Mucosa of rectum (tissue), 2 donors: ENCODE measurements at regions not wholly inside any gene's neighbourhood (a gene's known extent, or its start where the extent isn't known, plus 50 kb on each side); places are given as distances from the start of the nearest gene placed in this dataset.
"Not testable (repeated sequence)": the region's sequence is repeated elsewhere in the genome, so short reads cannot be mapped to it uniquely, and the experiment has no call there.

Source experiments
- H3K27ac ChIP-seq, 2 donors: one replicate each; pipeline ENCODE4 v1.7.0; 2013; ENCODE audit warnings: inconsistent platforms in 2 of 2, low read depth in 2 of 2, low read length in 2 of 2
- H3K27me3 ChIP-seq, 2 donors: one replicate each; pipeline ENCODE4 v1.7.0; 2013; ENCODE audit warnings: low read length in 2 of 2; ENCODE audit not compliant: control insufficient read depth in 2 of 2, insufficient read depth in 2 of 2
- H3K36me3 ChIP-seq, 2 donors: one replicate each; pipeline ENCODE4 v1.7.0; 2013; ENCODE audit warnings: low read length in 2 of 2; ENCODE audit not compliant: control insufficient read depth in 2 of 2, insufficient read depth in 2 of 2
- H3K4me1 ChIP-seq, 2 donors: one replicate each; pipeline ENCODE4 v1.7.0; 2013; ENCODE audit warnings: low read length in 2 of 2, mild to moderate bottlenecking in 1 of 2; ENCODE audit not compliant: control insufficient read depth in 2 of 2, insufficient read depth in 2 of 2
- H3K4me3 ChIP-seq, 2 donors: one replicate each; pipeline ENCODE4 v1.7.0; 2013; ENCODE audit warnings: low read length in 2 of 2
- H3K9ac ChIP-seq, 2 donors: one replicate each; pipeline ENCODE4 v1.7.0; 2013; ENCODE audit warnings: low read length in 2 of 2, low read depth in 1 of 2, mild to moderate bottlenecking in 1 of 2
- H3K9me3 ChIP-seq, 2 donors: one replicate each; pipeline ENCODE4 v1.7.0; 2013; ENCODE audit warnings: low read length in 2 of 2; ENCODE audit not compliant: control insufficient read depth in 2 of 2
- donor health status: healthy.
- donor health status: Normal muscosa, but diverticular disease.

DNA sequence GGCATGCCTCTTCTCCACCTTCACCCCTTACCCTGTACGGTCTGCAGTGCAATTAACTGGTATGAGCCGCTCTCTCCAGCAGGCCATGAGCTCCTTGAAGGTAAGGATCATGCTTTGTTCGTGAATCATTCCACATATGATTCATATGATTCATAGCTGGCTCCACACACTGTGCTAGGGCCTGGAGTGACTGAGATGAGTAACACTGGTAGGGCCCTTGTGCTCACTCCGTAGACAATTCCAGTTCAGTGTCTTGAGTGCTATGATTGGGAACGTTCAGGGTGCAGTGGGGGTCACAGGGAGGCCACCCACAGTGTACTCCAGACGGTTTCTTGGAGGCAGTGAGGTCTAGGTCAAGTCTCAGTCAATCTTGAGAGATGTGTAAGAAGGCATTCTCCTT, 239.8 kb downstream of the LMX1A start:
- Histone ChIP-seq H3K9ac (no peak overlapping the region), H3K4me1 (no peaks in the 10 kb centered on the region), H3K27me3 (peaks cover 12 to 13% of the 10 kb centered on the region in 2 donors), H3K27ac (no peak overlapping the region), H3K36me3 (no peaks in the 10 kb centered on the region), H3K4me3 (no peak overlapping the region), H3K9me3 (no peaks in the 10 kb centered on the region)

DNA sequence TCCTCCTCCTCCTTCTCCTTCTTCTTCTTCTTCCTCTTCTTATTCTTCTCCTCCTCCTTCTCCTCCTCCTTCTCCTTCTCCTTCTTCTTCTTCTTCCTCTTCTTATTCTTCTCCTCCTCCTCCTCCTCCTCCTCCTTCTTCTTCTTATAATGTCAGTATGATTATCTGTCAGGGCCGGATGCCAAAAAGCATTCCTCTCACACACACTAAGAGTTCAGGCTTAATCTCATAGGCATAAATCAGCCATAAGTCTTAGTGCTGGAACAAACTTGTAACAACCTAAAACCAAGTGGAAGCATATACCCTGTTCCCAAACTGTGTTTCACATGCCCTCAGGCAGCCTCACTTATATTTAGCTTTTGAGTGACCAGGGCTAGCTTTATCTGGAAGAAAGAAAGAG, 240.3 kb downstream of the LMX1A start:
- peaks cover 12 to 13% of the 10 kb centered on the region in 2 donors for H3K27me3 ChIP-seq
- H3K9me3 ChIP-seq: no peaks in the 10 kb centered on the region
- H3K9ac ChIP-seq: no peak overlapping the region
- H3K27ac ChIP-seq: no peak overlapping the region
- no peak overlapping the region for H3K4me3 ChIP-seq
- no peaks in the 10 kb centered on the region for H3K36me3 ChIP-seq
- H3K4me1 ChIP-seq: no peaks in the 10 kb centered on the region

DNA sequence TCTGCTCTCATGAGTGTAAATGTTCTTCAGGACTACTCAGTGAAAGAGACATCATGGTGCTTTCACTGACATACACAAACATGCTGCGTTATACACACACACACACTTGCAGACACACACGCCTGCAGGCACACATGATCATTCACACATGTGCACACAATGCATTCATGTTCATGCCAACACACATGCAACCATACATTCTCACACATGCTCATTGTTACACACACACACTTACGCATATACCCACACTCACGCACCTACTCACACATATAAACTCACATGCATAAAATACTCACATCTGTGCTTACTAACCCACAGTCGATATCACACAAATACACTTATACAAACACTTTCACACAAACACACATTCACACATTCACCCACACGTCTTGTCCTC, 241.6 kb downstream of the LMX1A start:
- H3K4me1 ChIP-seq: no peaks in the 10 kb centered on the region
- H3K27me3 ChIP-seq: peaks cover 12 to 13% of the 10 kb centered on the region in 2 donors
- H3K27ac ChIP-seq: no peak overlapping the region
- no peaks in the 10 kb centered on the region for H3K9me3 ChIP-seq
- H3K4me3 ChIP-seq: no peak overlapping the region
- H3K36me3 ChIP-seq: no peaks in the 10 kb centered on the region
- no peak overlapping the region for H3K9ac ChIP-seq

DNA sequence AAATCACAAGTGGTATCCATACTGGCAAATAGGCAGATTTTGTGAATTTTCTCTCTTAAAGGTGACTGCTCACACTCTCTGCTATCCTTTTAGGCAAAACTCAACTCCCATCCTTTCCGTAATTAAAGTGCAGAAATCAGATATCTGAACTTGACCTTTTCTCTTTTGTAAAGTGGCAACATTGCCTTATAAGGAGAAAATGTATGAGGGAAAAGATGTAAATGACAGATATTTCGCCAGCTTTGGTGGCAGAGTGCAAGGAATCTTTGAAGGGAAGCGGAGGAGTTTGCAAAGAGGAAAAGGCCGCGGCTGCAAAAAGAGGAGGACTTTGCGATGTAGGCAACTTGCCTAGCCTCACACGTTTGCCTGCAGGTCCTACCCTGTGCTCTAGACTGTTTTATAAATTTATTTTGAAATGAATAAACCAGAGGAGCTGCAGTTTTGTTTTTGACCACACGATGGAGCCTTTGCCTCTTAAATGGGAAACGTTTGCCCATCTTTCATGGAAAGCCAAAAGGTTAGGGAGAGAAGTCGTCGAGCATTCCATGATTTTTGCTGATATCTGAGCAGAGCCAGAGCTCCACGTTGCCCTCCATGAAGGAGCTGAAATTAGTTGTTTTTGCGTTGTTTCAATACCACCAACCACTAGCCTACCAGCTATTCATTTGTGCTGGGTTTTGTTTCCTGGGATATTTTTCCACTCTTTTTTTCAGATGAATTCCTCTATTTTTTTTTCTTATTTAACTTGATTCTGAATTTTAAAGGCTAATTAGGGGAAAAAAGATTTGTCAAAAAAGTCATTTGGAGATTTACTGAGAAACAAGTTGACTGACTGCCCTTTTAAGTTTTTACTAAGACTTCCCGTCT, 242.3 kb downstream of the LMX1A start:
- H3K4me1 ChIP-seq: no peaks in the 10 kb centered on the region
- no peak overlapping the region for H3K4me3 ChIP-seq
- no peaks in the 10 kb centered on the region for H3K36me3 ChIP-seq
- H3K27ac ChIP-seq: no peak overlapping the region
- H3K9ac ChIP-seq: no peak overlapping the region
- H3K9me3 ChIP-seq: no peaks in the 10 kb centered on the region
- peaks cover 6 to 12% of the 10 kb centered on the region in 2 donors for H3K27me3 ChIP-seq

DNA sequence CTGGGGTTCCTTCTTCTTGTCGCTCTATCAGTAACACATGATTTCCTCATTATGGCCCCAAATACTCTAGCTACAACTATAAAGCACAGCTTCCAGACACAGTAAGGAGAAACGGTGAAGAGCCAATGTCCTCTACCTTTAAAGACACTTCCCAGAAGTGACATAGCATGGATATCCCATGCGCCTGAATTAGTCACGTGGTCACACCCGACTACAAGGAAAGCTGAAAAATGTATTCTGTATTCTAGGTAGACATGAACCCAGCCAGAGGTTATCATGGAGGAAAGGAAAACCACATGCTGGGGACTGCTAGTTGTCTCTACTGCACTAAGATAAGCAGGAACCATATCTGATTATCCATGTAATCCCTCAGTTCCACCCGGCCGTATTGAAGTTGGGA, 244.3 kb downstream of the LMX1A start:
- Histone ChIP-seq H3K36me3 (no peaks in the 10 kb centered on the region), H3K27me3 (peaks cover 3 to 7% of the 10 kb centered on the region in 2 donors), H3K4me1 (no peaks in the 10 kb centered on the region)

DNA sequence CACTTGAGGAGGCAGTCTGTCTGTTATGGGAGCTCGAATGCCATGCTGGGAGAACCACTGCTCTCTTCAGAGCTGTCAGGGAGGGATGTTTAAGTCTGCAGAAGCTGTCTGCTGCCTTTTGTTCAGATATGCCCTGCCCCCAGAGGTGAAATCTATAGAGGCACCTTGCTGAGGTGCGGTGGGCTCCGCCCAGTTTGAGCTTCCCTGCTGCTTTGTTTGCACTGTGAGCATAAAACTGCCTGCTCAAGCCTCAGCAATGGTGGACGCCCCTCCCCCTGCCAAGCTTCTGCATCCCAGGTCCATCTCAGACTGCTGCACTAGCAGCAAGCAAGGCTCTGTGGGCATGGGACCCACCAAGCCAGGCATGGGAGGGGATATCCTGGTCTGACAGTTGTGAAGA, 247.5 kb downstream of the LMX1A start:
- H3K27me3 ChIP-seq: no peaks in the 10 kb centered on the region
- H3K27ac ChIP-seq: no peak overlapping the region
- H3K9ac ChIP-seq: no peak overlapping the region
- H3K36me3 ChIP-seq: no peaks in the 10 kb centered on the region
- no peaks in the 10 kb centered on the region for H3K9me3 ChIP-seq
- H3K4me1 ChIP-seq: no peaks in the 10 kb centered on the region
- no peak overlapping the region for H3K4me3 ChIP-seq

More for the DNA sequence above, 244.3 kb downstream of the LMX1A start:
- Histone ChIP-seq H3K4me3 (no peak overlapping the region), H3K9me3 (no peaks in the 10 kb centered on the region), H3K9ac (no peak overlapping the region), H3K27ac (no peak overlapping the region)

DNA sequence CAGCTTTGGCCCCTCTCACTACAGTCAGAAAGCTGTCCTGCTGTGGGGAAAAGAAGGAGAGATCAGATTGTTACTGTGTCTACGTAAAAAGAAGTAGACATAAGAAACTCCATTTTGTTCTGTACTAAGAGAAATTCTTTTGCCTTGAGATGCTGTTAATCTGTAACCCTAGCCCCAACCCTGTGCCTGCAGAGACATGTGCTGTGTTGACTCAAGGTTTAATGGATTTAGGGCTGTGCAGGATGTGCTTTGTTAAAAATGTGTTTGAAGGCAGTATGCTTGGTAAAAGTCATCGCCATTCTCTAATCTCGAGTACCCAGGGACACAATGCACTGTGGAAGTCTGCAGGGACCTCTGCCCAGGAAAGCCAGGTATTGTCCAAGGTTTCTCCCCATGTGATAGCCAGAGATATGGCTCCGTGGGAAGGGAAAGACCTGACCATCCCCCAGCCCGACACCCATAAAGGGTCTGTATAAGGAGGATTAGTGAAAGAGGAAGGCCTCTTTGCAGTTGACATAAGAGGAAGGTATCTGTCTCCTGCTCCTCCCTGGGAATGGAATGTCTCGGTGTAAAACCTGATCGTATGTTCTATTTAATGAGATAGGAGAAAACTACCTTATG, 263.9 kb downstream of the LMX1A start:
- not testable (repeated sequence) for H3K4me1 ChIP-seq, H3K36me3 ChIP-seq, H3K27me3 ChIP-seq, H3K4me3 ChIP-seq, H3K27ac ChIP-seq, H3K9me3 ChIP-seq, H3K9ac ChIP-seq

DNA sequence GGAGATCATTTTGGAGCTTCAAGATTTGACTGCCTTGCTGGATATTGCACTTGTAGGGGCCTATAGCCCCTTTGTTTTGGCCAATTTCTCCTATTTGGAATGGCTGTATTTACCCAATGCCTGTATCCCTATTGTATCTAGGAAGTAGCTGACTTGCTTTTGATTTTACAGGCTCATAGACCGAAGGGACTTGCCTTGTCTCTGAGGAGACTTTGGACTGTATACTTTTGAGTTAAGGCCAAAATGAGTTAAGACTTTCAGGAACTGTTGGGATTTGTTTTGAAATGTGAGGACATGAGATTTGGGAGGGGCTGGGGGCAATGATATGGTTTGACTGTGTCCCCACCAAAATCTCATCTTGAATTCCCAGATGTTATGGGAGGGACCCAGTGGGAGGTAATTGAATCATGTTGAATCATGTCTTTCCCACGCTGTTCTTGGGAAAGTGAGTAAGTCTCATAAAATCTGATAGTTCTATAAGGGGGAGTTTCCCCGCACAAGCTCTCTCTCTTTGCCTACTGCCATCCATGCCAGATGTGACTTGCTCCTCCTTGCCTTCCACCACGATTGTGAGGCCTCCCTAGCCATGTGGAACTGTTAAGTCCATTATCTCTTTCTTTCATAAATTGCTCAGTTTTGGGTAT, 276.1 kb downstream of the LMX1A start:
- Histone ChIP-seq H3K9me3 (no peaks in the 10 kb centered on the region), H3K4me1 (no peaks in the 10 kb centered on the region), H3K36me3 (no peaks in the 10 kb centered on the region), H3K4me3 (no peak overlapping the region), H3K9ac (no peak overlapping the region), H3K27ac (no peak overlapping the region), H3K27me3 (no peaks in the 10 kb centered on the region)

DNA sequence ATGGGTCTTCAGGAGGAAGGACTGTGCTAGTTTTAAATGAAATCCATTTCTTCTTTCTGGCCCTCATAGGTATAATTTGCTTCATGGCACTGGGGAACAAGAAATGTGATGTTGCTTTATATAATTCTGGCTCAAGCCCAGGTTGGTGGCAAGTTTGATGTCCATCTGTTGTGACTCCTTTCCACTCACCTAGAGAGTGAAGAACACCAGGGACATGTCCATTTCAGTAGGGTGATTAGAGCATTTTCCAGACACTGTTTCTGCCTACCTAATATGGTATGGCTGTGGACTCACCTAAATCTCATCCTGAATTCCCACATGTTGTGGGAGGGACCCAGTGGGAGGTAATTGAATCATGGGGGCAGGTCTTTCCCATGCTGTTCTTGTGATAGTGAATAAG, 278.1 kb downstream of the LMX1A start:
- Histone ChIP-seq H3K4me3 (no peak overlapping the region), H3K9me3 (no peaks in the 10 kb centered on the region), H3K4me1 (no peaks in the 10 kb centered on the region), H3K27me3 (no peaks in the 10 kb centered on the region), H3K9ac (no peak overlapping the region), H3K36me3 (no peaks in the 10 kb centered on the region), H3K27ac (no peak overlapping the region)

DNA sequence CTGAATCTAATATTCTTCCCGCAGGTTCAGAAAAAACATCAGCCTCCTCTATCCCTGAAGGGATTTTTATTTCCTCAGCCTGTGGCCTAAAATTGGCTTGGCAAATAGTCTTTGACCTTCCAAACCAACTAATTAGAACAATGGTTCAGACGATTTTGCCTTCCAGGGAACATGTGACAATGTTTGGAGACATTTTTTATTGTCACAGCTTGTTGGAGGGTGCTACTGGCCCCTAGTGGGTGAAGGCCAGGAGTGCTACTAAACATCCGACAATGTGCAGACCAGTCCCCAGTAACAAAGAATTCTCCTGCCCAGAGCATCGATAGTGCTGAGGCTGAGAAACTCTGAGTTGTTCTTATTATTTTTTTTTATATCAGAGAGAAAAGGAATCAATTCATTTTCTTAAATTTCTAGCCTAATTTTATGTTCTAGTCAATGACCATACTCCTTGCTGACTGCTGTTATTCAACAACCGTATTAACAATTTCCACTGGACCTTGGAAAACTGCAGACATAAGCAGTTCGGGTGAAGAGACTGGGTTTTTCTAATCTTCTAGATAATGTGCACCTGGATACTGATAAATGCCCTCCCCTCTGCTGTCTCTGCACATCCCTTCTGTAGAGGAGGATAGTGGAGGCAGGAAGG, 280.7 kb downstream of the LMX1A start:
- no peak overlapping the region for H3K4me3 ChIP-seq
- H3K27me3 ChIP-seq: no peaks in the 10 kb centered on the region
- H3K27ac ChIP-seq: no peak overlapping the region

More for the DNA sequence above, 280.7 kb downstream of the LMX1A start:
- no peak overlapping the region for H3K9ac ChIP-seq
- H3K36me3 ChIP-seq: no peaks in the 10 kb centered on the region
- H3K4me1 ChIP-seq: no peaks in the 10 kb centered on the region
- H3K9me3 ChIP-seq: no peaks in the 10 kb centered on the region
